ENCODE measurements at regions not wholly inside any gene's neighbourhood (a gene's known extent, or its start where the extent isn't known, plus 50 kb on each side); places are given as distances from the start of the nearest gene placed in this dataset.

- POLR2A ChIA-PET = no interaction called here
- no TSS peak for BruUV-seq (replicated peaks)
- DNase-seq (ENCODE audit: low read depth, low spot score) (no peak), ATAC-seq (no peak)
- no peak overlapping the region for H3K4me3 ChIP-seq (ENCODE audit: low read depth in 2 of 2, low read length in 2 of 2)
- no peaks in the 10 kb centered on the region for H3K36me3 ChIP-seq (ENCODE audit: control insufficient read depth, insufficient read depth, low read length)
- intact Hi-C loops (cut with micrococcal nuclease; ENCODE audit: unreplicated experiment) (loop anchor here (2.0 kb wide), 1 partner anchor 45 kb away; no protein-coding TSS in a partner anchor), in situ Hi-C loops (cut with HindIII; ENCODE audit: low pct_unique_long_range_greater_than_20kb, low sequenced_read_pairs) (no loop called here)
- TF ChIP-seq CTCF (IDR thresholded peaks at IDR 0.05) (no peak), REST (IDR thresholded peaks at IDR 0.05; ENCODE audit: insufficient read depth in 1 of 2, low read depth in 2 of 2, low read length in 1 of 2) (no peak)
- H3K27me3 ChIP-seq (ENCODE audit: control insufficient read depth, insufficient read depth, low read length) = peaks cover under 1% of the 10 kb centered on the region; the same call in 1 of the 2 replicates
- H3K27ac ChIP-seq (ENCODE audit: low read length) = no peak overlapping the region
- CTCF ChIA-PET = no interaction called here
- peaks cover 13% of the 10 kb centered on the region for H3K4me1 ChIP-seq (ENCODE audit: control insufficient read depth, insufficient read depth, low read length)
- peaks cover 4% of the 10 kb centered on the region; the same call in 1 of the 2 replicates for H3K9me3 ChIP-seq (ENCODE audit: control insufficient read depth, insufficient read depth, low read depth, low read length)
Observed at GRCh38 chr11:44505581-44506054, 59.8 kb upstream of the CD82 start.

DNA sequence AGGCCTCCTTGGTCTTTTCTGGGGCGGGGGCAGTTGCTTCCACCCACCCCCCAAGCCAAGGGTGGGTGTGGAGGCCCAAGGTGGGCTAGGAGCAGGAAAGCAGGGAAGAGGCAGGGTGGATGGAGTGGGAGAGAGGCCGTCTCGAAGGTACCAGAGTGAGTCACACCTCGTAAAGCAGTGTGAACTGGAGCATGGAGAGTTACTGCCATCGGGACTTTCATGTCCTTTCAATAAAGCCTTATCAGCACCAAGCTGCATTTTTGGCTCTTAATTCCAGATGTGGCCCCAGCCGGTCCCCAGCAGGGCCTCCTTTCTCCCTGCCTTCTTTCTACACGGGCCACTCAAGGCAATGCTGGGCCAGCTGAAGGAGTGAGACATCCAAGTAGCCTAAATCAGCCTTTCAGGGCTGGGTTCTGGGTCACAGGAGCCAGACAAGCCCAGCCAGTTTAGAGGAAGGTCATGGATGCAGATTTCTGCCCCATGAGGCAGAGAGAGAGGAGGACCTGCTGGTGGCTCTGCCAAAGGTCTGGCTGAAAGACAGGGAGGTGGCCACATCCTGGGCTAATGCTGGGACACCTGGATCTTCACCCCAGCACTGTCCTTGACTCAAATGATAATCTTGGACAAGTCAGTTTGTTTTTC, 59.0 kb upstream of the CD82 start:
- DNase-seq (ENCODE audit: low read depth, low spot score) = no peak
- no peaks in the 10 kb centered on the region for H3K36me3 ChIP-seq (ENCODE audit: control insufficient read depth, insufficient read depth, low read length)
- H3K4me3 ChIP-seq (ENCODE audit: low read depth in 2 of 2, low read length in 2 of 2) = no peak overlapping the region
- H3K27me3 ChIP-seq (ENCODE audit: control insufficient read depth, insufficient read depth, low read length) = peaks cover 3% of the 10 kb centered on the region
- no TSS peak for BruUV-seq (replicated peaks)
- ChIA-PET CTCF (no interaction called here), POLR2A (no interaction called here)
- ATAC-seq = peak; percentile 86
- H3K4me1 ChIP-seq (ENCODE audit: control insufficient read depth, insufficient read depth, low read length) = peaks cover 13% of the 10 kb centered on the region
- peaks cover 4% of the 10 kb centered on the region; the same call in 1 of the 2 replicates for H3K9me3 ChIP-seq (ENCODE audit: control insufficient read depth, insufficient read depth, low read depth, low read length)
- intact Hi-C loops (cut with micrococcal nuclease; ENCODE audit: unreplicated experiment) = loop anchor here (2.0 kb wide), 1 partner anchor 46 kb away; no protein-coding TSS in a partner anchor
- in situ Hi-C loops (cut with HindIII; ENCODE audit: low pct_unique_long_range_greater_than_20kb, low sequenced_read_pairs) = no loop called here
- no peak for TF ChIP-seq CTCF (IDR thresholded peaks at IDR 0.05)
- TF ChIP-seq TCF7L2 (IDR thresholded peaks at IDR 0.05; ENCODE audit: low read depth, low read length) = peak; percentile 99
- no peak overlapping the region for H3K27ac ChIP-seq (ENCODE audit: low read length)

- Histone ChIP-seq H3K36me3 (ENCODE audit: control insufficient read depth, insufficient read depth, low read length) (no peaks in the 10 kb centered on the region), H3K4me1 (ENCODE audit: control insufficient read depth, insufficient read depth, low read length) (peaks cover 13% of the 10 kb centered on the region), H3K9me3 (ENCODE audit: control insufficient read depth, insufficient read depth, low read depth, low read length) (peaks cover 4% of the 10 kb centered on the region; the same call in 1 of the 2 replicates), H3K4me3 (ENCODE audit: low read depth in 2 of 2, low read length in 2 of 2) (no peak overlapping the region), H3K27ac (ENCODE audit: low read length) (no peak overlapping the region), H3K27me3 (ENCODE audit: control insufficient read depth, insufficient read depth, low read length) (peaks cover 4% of the 10 kb centered on the region)
- in situ Hi-C loops (cut with HindIII; ENCODE audit: low pct_unique_long_range_greater_than_20kb, low sequenced_read_pairs) = no loop called here
- BruUV-seq (replicated peaks) = no TSS peak
- ATAC-seq = no peak
- TF ChIP-seq SIN3A (IDR thresholded peaks at IDR 0.05; ENCODE audit: borderline replicate concordance, insufficient read depth, low read depth, low read length) (no peak), TCF7L2 (IDR thresholded peaks at IDR 0.05; ENCODE audit: low read depth, low read length) (no peak), POLR2AphosphoS5 (IDR thresholded peaks at IDR 0.05; ENCODE audit: low read depth, low read length) (no peak), REST (IDR thresholded peaks at IDR 0.05; ENCODE audit: insufficient read depth in 1 of 2, low read depth in 2 of 2, low read length in 1 of 2) (no peak), CTCF (IDR thresholded peaks at IDR 0.05) (no peak)
- ChIA-PET CTCF (no interaction called here), POLR2A (no interaction called here)
- intact Hi-C loops (cut with micrococcal nuclease; ENCODE audit: unreplicated experiment) = loop anchor here (2.0 kb wide), 1 partner anchor 47 kb away; no protein-coding TSS in a partner anchor
- no peak for DNase-seq (ENCODE audit: low read depth, low spot score)
Observed at GRCh38 chr11:44507491-44507890, 58.0 kb upstream of the CD82 start.

Measured in Panc1 (cell line).